ENCODE measurements at regions not wholly inside any gene's neighbourhood (a gene's known extent, or its start where the extent isn't known, plus 50 kb on each side); places are given as distances from the start of the nearest gene placed in this dataset.

- Mint-ChIP-seq H3K9me3 (peaks cover 0 to 17% (median 13%) of the 10 kb centered on the region in 8 donors), H3K36me3 (peaks cover 0 to 2% of the 10 kb centered on the region in 2 donors), H3K27me3 (peaks cover 2 to 3% of the 10 kb centered on the region in 2 donors), H3K27ac (no peak overlapping the region), H3K4me1 (no peaks in the 10 kb centered on the region), H3K4me3 (no peak overlapping the region)
- Histone ChIP-seq H3K4me1 (ENCODE audit: insufficient read depth, low read length) (no peaks in the 10 kb centered on the region), H3K9me3 (ENCODE audit: control insufficient read depth in 1 of 2, low read length in 2 of 2) (no peaks in the 10 kb centered on the region), H3K36me3 (ENCODE audit: insufficient read depth, low read length) (no peaks in the 10 kb centered on the region), H3K4me3 (ENCODE audit: low read length in 2 of 2) (no peak overlapping the region), H3K27me3 (ENCODE audit: insufficient read depth, low read length) (no peaks in the 10 kb centered on the region), H3K27ac (ENCODE audit: low read depth, low read length) (no peak overlapping the region)
- intact Hi-C loops (cut with micrococcal nuclease), result no loop called here
- DNase-seq, result no peak
- ChIA-PET CTCF (ENCODE audit: partially characterized antibody) (no interaction called here), POLR2A (ENCODE audit: partially characterized antibody) (no interaction called here)
These were observed 244.2 kb downstream of the NHLRC3 start for GRCh38 chr13:39282400-39282972.

- POLR2A ChIA-PET (ENCODE audit: partially characterized antibody), result no interaction called here
- Mint-ChIP-seq H3K9me3 (peaks cover 0 to 23% (median 18%) of the 10 kb centered on the region in 8 donors), H3K27me3 (peaks cover 2 to 3% of the 10 kb centered on the region in 2 donors), H3K27ac (no peak overlapping the region), H3K4me3 (no peak overlapping the region), H3K4me1 (no peaks in the 10 kb centered on the region), H3K36me3 (peaks cover 0 to 2% of the 10 kb centered on the region in 2 donors)
- CTCF ChIA-PET (ENCODE audit: partially characterized antibody), result no interaction called here
- Histone ChIP-seq H3K36me3 (ENCODE audit: insufficient read depth, low read length) (no peaks in the 10 kb centered on the region), H3K9me3 (ENCODE audit: control insufficient read depth in 1 of 2, low read length in 2 of 2) (no peaks in the 10 kb centered on the region), H3K4me3 (ENCODE audit: low read length in 2 of 2) (no peak overlapping the region), H3K27ac (ENCODE audit: low read depth, low read length) (no peak overlapping the region), H3K4me1 (ENCODE audit: insufficient read depth, low read length) (no peaks in the 10 kb centered on the region), H3K27me3 (ENCODE audit: insufficient read depth, low read length) (no peaks in the 10 kb centered on the region)
- no peak for DNase-seq
- intact Hi-C loops (cut with micrococcal nuclease), result no loop called here
These were observed 244.8 kb downstream of the NHLRC3 start for GRCh38 chr13:39283072-39283471.

DNA sequence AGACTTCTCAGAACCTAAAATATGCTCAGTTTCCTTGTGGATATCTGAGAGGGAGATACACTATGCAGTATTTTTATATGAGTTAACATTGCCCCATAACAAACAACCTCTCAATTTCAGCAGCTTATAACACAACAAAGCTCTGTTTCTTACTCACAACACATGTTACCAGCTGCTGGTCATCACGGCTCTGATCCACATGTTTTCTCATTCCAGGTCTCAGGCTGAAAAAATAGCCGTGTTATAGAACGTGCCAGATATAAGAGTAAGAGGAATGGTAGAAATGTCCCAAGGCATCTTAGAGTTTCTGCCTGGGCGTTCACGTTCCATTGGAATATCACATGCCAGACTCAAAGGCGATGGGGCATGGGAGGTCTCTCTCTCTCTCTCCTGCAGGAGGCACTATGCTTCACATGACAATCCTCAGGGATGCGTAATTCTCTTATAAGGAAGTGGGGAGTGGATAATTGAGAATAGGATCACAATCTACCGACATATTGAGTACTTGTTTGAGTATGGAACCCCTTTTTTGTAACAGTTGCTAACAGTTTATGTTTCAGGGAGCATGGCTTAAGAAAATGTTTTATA lies 246.6 kb downstream of the NHLRC3 start:
- Histone ChIP-seq H3K4me1 (ENCODE audit: insufficient read depth, low read length) (no peaks in the 10 kb centered on the region), H3K36me3 (ENCODE audit: insufficient read depth, low read length) (no peaks in the 10 kb centered on the region), H3K9me3 (ENCODE audit: control insufficient read depth in 1 of 2, low read length in 2 of 2) (no peaks in the 10 kb centered on the region), H3K27me3 (ENCODE audit: insufficient read depth, low read length) (no peaks in the 10 kb centered on the region), H3K27ac (ENCODE audit: low read depth, low read length) (no peak overlapping the region), H3K4me3 (ENCODE audit: low read length in 2 of 2) (no peak overlapping the region)
- ChIA-PET CTCF (ENCODE audit: partially characterized antibody) (no interaction called here), POLR2A (ENCODE audit: partially characterized antibody) (no interaction called here)
- intact Hi-C loops (cut with micrococcal nuclease), result no loop called here
- H3K4me1 Mint-ChIP-seq, result no peaks in the 10 kb centered on the region
- no peak for DNase-seq
- peaks cover 0 to 2% of the 10 kb centered on the region in 2 donors for H3K36me3 Mint-ChIP-seq
- no peak overlapping the region for H3K27ac Mint-ChIP-seq
- H3K9me3 Mint-ChIP-seq, result peaks cover 0 to 31% (median 21%) of the 10 kb centered on the region in 8 donors
- H3K4me3 Mint-ChIP-seq, result no peak overlapping the region
- H3K27me3 Mint-ChIP-seq, result peaks cover 3% of the 10 kb centered on the region in 2 donors

Data from CD4-positive, alpha-beta memory T cell (primary cell).